ENCODE measurements at regions not wholly inside any gene's neighbourhood (a gene's known extent, or its start where the extent isn't known, plus 50 kb on each side); places are given as distances from the start of the nearest gene placed in this dataset.

DNA sequence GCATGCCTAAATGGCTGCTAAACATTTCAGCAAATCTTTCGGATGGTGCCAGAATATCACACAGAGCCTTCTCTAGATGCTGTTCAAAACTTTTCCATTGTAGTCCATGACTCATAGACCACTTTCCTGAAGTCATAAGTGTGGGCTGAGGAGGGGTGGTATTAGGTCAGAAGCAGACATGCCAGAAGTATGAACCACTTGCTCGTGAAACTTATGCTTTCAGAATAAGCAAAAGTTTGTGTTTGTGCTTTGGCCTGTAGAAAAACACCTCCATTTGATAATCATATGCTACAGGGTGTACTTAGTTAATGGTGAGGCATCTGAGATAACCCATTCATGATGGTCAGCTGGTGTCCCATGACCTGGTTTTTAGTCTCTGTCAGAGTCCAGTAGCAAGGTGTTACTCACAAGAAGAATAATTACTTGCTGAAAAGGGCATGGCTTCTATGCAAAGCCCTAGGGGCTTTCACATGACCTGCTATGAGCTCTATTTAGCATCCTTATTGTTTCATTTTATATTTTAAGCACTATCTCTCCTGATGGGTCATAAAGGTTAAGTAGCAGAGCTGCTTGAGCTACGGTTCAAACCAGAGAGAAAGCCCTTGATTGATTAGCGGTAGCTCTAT, 183.1 kb upstream of the IVNS1ABP start:
- Histone ChIP-seq H3K4me1 (ENCODE audit: control insufficient read depth in 1 of 2, insufficient read depth in 2 of 2, low read length in 2 of 2) (no peaks in the 10 kb centered on the region), H3K27me3 (ENCODE audit: control insufficient read depth in 1 of 2, insufficient read depth in 2 of 2, low read length in 1 of 2) (no peaks in the 10 kb centered on the region), H3K27ac (ENCODE audit: low read depth in 1 of 2, low read length in 2 of 2) (no peak overlapping the region), H3K36me3 (ENCODE audit: control insufficient read depth in 1 of 2, insufficient read depth in 2 of 2, low read length in 1 of 2) (no peaks in the 10 kb centered on the region), H3K4me3 (ENCODE audit: low read length in 2 of 2) (no peak overlapping the region), H3K9me3 (ENCODE audit: control insufficient read depth, low read length) (no peaks in the 10 kb centered on the region)
- ATAC-seq (ENCODE audit: low FRiP score) (no peak), DNase-seq (no peak)
- whole genome bisulfite sequencing, 2 donors = 60 to 64% methylated on average over 4 of the region's 4 CpGs
- intact Hi-C loops (cut with DNase I) = loop anchor here in 1 of 2 donors (10.0 kb wide), 1 partner anchor 65 kb away; no protein-coding TSS in a partner anchor

DNA sequence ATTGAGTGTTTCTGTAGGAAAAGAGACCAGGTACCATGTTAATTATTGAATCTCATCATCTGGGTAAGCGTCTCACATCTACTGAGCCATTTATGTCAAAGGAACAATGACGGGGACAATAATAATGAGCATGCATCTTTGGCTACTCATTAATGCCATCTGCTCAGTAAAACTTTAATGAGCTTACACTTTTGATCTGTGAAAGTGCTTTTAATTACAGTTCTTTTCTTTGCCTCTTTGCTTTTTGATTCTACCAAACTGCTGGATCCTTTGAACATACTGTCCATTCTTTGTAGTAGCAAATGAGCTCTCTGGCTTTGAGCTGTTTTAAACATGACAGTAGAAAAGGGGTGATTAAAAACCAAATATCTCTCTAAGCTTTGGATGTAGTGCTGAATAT, 181.2 kb upstream of the IVNS1ABP start:
- H3K36me3 ChIP-seq (ENCODE audit: control insufficient read depth in 1 of 2, insufficient read depth in 2 of 2, low read length in 1 of 2) = no peaks in the 10 kb centered on the region
- no peak overlapping the region for H3K4me3 ChIP-seq (ENCODE audit: low read length in 2 of 2)
- no peak overlapping the region for H3K27ac ChIP-seq (ENCODE audit: low read depth in 1 of 2, low read length in 2 of 2)
- H3K4me1 ChIP-seq (ENCODE audit: control insufficient read depth in 1 of 2, insufficient read depth in 2 of 2, low read length in 2 of 2) = no peaks in the 10 kb centered on the region
- 88 to 95% methylated on average over 2 of the region's 2 CpGs for WGBS, 2 donors
- H3K27me3 ChIP-seq (ENCODE audit: control insufficient read depth in 1 of 2, insufficient read depth in 2 of 2, low read length in 1 of 2) = no peaks in the 10 kb centered on the region
- DNase-seq (no peak), ATAC-seq (ENCODE audit: low FRiP score) (no peak)
- intact Hi-C loops (cut with DNase I) = no loop called here
- no peaks in the 10 kb centered on the region for H3K9me3 ChIP-seq (ENCODE audit: control insufficient read depth, low read length)

DNA sequence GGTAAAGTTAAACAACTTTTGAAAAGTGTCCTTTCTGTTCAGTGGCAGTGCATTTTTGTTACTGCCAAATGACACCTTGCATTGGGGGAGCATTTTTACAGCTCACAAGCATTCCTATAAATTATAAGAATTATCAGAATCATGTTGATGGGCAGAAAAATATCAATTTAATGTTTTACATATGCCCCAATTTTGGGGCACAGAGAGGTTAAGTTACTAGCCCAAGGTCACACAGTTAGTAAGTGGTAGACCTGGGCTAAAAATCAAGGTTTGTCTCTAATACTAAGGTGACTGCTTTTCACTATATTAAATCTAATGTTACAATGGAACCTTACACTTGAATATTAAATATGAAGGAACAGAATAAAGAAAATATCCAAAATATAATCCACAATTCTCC, 180.1 kb upstream of the IVNS1ABP start:
- Histone ChIP-seq H3K27me3 (ENCODE audit: control insufficient read depth in 1 of 2, insufficient read depth in 2 of 2, low read length in 1 of 2) (no peaks in the 10 kb centered on the region), H3K27ac (ENCODE audit: low read depth in 1 of 2, low read length in 2 of 2) (no peak overlapping the region), H3K36me3 (ENCODE audit: control insufficient read depth in 1 of 2, insufficient read depth in 2 of 2, low read length in 1 of 2) (no peaks in the 10 kb centered on the region), H3K4me1 (ENCODE audit: control insufficient read depth in 1 of 2, insufficient read depth in 2 of 2, low read length in 2 of 2) (no peaks in the 10 kb centered on the region), H3K9me3 (ENCODE audit: control insufficient read depth, low read length) (no peaks in the 10 kb centered on the region), H3K4me3 (ENCODE audit: low read length in 2 of 2) (no peak overlapping the region)
- intact Hi-C loops (cut with DNase I) = no loop called here
- ATAC-seq (ENCODE audit: low FRiP score) (no peak), DNase-seq (no peak)

DNA sequence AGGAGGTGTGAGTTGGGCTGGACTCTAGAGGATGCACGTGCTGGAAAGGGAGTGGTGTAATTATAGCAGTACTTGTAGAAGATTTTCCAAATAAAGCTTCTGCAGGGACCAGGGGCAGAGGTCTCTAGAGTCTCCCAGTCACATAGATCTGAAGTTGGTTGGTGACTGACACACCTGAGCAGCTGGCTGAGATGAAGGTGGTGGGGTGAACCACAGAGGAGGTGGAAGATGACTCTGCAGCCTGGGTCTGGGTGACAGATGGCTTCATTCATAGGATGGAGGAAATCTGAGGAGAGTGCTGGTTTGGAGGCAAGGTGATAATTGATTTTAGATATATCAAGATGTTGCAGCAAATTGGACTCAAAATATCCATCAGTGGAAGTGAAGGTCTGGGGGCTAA, 178.9 kb upstream of the IVNS1ABP start:
- intact Hi-C loops (cut with DNase I) = no loop called here
- 27 to 35% methylated on average over 1 of the region's 1 CpG for WGBS, 2 donors
- ATAC-seq (ENCODE audit: low FRiP score) = no peak

DNA sequence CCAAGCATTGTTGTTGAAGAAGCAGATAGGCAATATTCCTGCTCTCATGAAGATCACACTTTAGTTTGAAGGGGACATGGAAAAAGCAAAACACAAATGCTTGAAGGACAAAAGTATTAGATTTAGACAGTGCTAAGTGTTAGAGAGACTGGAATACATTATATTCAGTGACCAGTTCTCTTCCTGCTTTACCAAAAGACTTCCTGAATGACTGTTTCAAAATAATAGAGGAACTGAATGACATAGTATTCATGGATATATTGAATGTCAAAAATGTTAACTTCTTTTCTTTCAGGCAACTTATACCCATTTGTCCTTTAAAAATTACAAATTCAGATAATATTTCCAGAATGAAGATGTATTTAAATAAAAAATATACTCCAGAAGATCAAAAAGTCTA, 178.0 kb upstream of the IVNS1ABP start:
- H3K36me3 ChIP-seq (ENCODE audit: control insufficient read depth in 1 of 2, insufficient read depth in 2 of 2, low read length in 1 of 2) = no peaks in the 10 kb centered on the region
- intact Hi-C loops (cut with DNase I) = no loop called here
- no peaks in the 10 kb centered on the region for H3K4me1 ChIP-seq (ENCODE audit: control insufficient read depth in 1 of 2, insufficient read depth in 2 of 2, low read length in 2 of 2)
- DNase-seq = no peak
- no peak overlapping the region for H3K4me3 ChIP-seq (ENCODE audit: low read length in 2 of 2)
- H3K9me3 ChIP-seq (ENCODE audit: control insufficient read depth, low read length) = no peaks in the 10 kb centered on the region
- H3K27ac ChIP-seq (ENCODE audit: low read depth in 1 of 2, low read length in 2 of 2) = no peak overlapping the region
- no peaks in the 10 kb centered on the region for H3K27me3 ChIP-seq (ENCODE audit: control insufficient read depth in 1 of 2, insufficient read depth in 2 of 2, low read length in 1 of 2)
- no peak for ATAC-seq (ENCODE audit: low FRiP score)

More for the DNA sequence above, 178.9 kb upstream of the IVNS1ABP start:
- DNase-seq = no peak
- H3K9me3 ChIP-seq (ENCODE audit: control insufficient read depth, low read length) = no peaks in the 10 kb centered on the region
- H3K4me3 ChIP-seq (ENCODE audit: low read length in 2 of 2) = no peak overlapping the region
- H3K27ac ChIP-seq (ENCODE audit: low read depth in 1 of 2, low read length in 2 of 2) = no peak overlapping the region
- no peaks in the 10 kb centered on the region for H3K36me3 ChIP-seq (ENCODE audit: control insufficient read depth in 1 of 2, insufficient read depth in 2 of 2, low read length in 1 of 2)
- no peaks in the 10 kb centered on the region for H3K27me3 ChIP-seq (ENCODE audit: control insufficient read depth in 1 of 2, insufficient read depth in 2 of 2, low read length in 1 of 2)
- no peaks in the 10 kb centered on the region for H3K4me1 ChIP-seq (ENCODE audit: control insufficient read depth in 1 of 2, insufficient read depth in 2 of 2, low read length in 2 of 2)

DNA sequence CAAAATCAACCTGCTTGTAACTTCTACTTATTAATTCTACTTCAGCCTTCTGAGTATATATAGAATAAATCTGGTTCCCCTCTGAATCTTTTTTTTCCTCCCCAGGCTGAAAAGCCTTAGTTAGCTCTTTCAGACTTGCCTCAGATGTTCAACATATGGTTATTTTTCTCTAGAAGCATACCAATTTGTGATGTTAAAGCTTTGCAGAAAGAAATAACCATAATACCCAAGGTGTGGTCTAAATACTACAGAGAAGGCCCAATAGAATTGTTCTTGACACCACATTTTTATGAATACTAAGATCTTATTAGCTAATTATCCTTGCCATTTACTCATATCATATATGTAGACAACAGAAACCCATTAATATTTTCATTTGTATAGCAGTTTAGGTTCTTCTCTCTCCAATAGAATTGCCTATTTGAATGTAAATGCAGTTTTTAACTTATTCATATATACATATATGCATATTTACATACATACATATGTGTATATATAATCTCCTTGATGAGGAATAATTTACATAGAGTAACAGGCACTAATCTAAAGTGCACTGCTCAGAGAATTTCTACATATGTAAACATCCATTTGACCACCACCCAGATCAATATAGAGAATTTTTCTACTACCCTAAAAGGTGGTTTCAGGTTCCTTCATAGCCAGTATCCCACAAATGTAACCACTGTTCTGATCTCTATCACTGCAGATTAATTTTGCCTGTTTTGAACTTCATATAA, 175.2 kb upstream of the IVNS1ABP start:
- Histone ChIP-seq H3K27ac (ENCODE audit: low read depth in 1 of 2, low read length in 2 of 2) (no peak overlapping the region), H3K36me3 (ENCODE audit: control insufficient read depth in 1 of 2, insufficient read depth in 2 of 2, low read length in 1 of 2) (no peaks in the 10 kb centered on the region), H3K4me3 (ENCODE audit: low read length in 2 of 2) (no peak overlapping the region), H3K4me1 (ENCODE audit: control insufficient read depth in 1 of 2, insufficient read depth in 2 of 2, low read length in 2 of 2) (no peaks in the 10 kb centered on the region), H3K9me3 (ENCODE audit: control insufficient read depth, low read length) (no peaks in the 10 kb centered on the region), H3K27me3 (ENCODE audit: control insufficient read depth in 1 of 2, insufficient read depth in 2 of 2, low read length in 1 of 2) (no peaks in the 10 kb centered on the region)
- DNase-seq = no peak
- intact Hi-C loops (cut with DNase I) = no loop called here
- ATAC-seq (ENCODE audit: low FRiP score) = no peak

DNA sequence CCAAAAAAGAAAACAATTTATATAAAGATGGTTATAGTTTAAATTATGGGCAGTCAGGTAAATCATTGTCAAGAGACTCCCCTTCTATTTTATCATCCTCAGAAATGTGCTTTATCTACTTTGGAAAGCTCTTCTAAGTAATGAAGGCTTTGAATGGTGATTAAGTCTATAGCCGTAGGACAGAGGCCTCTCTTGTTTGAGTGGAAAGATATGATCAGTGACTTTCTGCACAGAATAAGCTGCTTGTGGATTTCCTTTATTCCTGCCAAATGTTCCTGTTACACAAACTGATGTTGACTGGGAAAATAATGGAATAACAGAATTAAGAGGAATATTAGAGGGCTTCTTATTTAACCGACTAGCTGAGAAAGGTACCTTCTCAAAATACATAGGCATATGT, 174.6 kb upstream of the IVNS1ABP start:
- WGBS, 2 donors = 93 to 94% methylated on average over 2 of the region's 2 CpGs
- no peak for ATAC-seq (ENCODE audit: low FRiP score)
- intact Hi-C loops (cut with DNase I) = no loop called here

DNA sequence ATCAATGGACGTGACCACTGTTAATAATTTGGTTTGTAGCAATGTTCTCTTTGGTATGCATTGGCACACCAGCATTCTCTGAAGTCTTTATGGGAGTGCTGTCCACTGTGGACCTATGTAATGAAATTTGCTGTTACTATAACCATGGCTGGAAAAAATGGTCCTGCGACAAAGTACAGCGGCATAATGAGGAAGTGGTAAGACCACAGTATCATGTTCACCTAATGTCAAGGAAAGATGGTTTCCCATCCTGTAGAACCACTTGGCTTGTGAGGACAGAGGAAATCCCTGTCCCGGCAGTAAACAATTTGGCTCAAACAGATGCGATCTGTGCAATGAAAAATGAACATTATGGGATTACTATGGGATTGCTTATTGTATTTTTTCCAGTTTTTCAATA, 173.9 kb upstream of the IVNS1ABP start:
- Histone ChIP-seq H3K36me3 (ENCODE audit: control insufficient read depth in 1 of 2, insufficient read depth in 2 of 2, low read length in 1 of 2) (no peaks in the 10 kb centered on the region), H3K27ac (ENCODE audit: low read depth in 1 of 2, low read length in 2 of 2) (no peak overlapping the region), H3K27me3 (ENCODE audit: control insufficient read depth in 1 of 2, insufficient read depth in 2 of 2, low read length in 1 of 2) (no peaks in the 10 kb centered on the region), H3K9me3 (ENCODE audit: control insufficient read depth, low read length) (no peaks in the 10 kb centered on the region), H3K4me1 (ENCODE audit: control insufficient read depth in 1 of 2, insufficient read depth in 2 of 2, low read length in 2 of 2) (no peaks in the 10 kb centered on the region), H3K4me3 (ENCODE audit: low read length in 2 of 2) (no peak overlapping the region)
- no peak for ATAC-seq (ENCODE audit: low FRiP score)
- intact Hi-C loops (cut with DNase I) = no loop called here
- WGBS, 2 donors = 91 to 92% methylated on average over 5 of the region's 5 CpGs
- no peak for DNase-seq

More for the DNA sequence above, 174.6 kb upstream of the IVNS1ABP start:
- DNase-seq = no peak
- Histone ChIP-seq H3K36me3 (ENCODE audit: control insufficient read depth in 1 of 2, insufficient read depth in 2 of 2, low read length in 1 of 2) (no peaks in the 10 kb centered on the region), H3K9me3 (ENCODE audit: control insufficient read depth, low read length) (no peaks in the 10 kb centered on the region), H3K4me1 (ENCODE audit: control insufficient read depth in 1 of 2, insufficient read depth in 2 of 2, low read length in 2 of 2) (no peaks in the 10 kb centered on the region), H3K27me3 (ENCODE audit: control insufficient read depth in 1 of 2, insufficient read depth in 2 of 2, low read length in 1 of 2) (no peaks in the 10 kb centered on the region), H3K27ac (ENCODE audit: low read depth in 1 of 2, low read length in 2 of 2) (no peak overlapping the region), H3K4me3 (ENCODE audit: low read length in 2 of 2) (no peak overlapping the region)

DNA sequence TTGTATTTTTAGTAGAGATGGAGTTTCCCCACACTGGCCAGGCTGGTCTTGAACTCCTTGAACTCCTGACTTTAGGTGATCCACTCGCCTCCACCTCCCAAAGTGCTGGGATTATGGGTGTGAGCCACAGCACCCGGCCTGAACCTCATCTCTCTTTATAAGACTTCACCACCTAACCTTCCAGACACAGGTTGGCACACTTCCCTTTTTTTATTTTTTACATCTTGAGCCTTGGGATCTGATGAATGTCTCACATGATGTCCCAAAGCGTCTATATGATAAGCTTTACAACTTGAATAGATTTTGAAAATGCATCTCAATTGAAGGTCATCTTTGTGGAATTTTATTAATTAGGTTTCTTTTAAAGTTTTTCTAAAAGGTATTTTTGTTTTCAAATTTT, 172.4 kb upstream of the IVNS1ABP start:
- Histone ChIP-seq H3K4me1 (ENCODE audit: control insufficient read depth in 1 of 2, insufficient read depth in 2 of 2, low read length in 2 of 2) (no peaks in the 10 kb centered on the region), H3K27ac (ENCODE audit: low read depth in 1 of 2, low read length in 2 of 2) (no peak overlapping the region), H3K4me3 (ENCODE audit: low read length in 2 of 2) (no peak overlapping the region), H3K27me3 (ENCODE audit: control insufficient read depth in 1 of 2, insufficient read depth in 2 of 2, low read length in 1 of 2) (no peaks in the 10 kb centered on the region), H3K36me3 (ENCODE audit: control insufficient read depth in 1 of 2, insufficient read depth in 2 of 2, low read length in 1 of 2) (no peaks in the 10 kb centered on the region), H3K9me3 (ENCODE audit: control insufficient read depth, low read length) (no peaks in the 10 kb centered on the region)
- no peak for ATAC-seq (ENCODE audit: low FRiP score)
- intact Hi-C loops (cut with DNase I) = no loop called here
- 90 to 95% methylated on average over 3 of the region's 3 CpGs for WGBS, 2 donors
- DNase-seq = no peak

Data from aorta (tissue), 5 donors.